Upper lobe of left lung (tissue), 4 donors: ENCODE measurements at regions not wholly inside any gene's neighbourhood (a gene's known extent, or its start where the extent isn't known, plus 50 kb on each side); places are given as distances from the start of the nearest gene placed in this dataset.

Source experiments
- CTCF ChIP-seq, 6 experiments: fragments of 450-650 bp in 4 of 6; fragments of 200-600 bp in 2 of 6; sonication (generic) in 2 of 6; IDR thresholded peaks; one replicate each; pipeline ENCODE4 v1.5.1; 2016 to 2019; ENCODE audit warnings: antibody characterized with exemption in 6 of 6
- EP300 ChIP-seq, 4 donors: sonication (generic); formaldehyde crosslinking; IDR thresholded peaks; one replicate each; pipeline ENCODE4 v1.5.1; 2017; ENCODE audit warnings: antibody characterized with exemption in 4 of 4, control low read depth in 2 of 4
- POLR2A ChIP-seq, 4 donors: fragments of 450-650 bp; IDR thresholded peaks; one replicate each; pipeline ENCODE4 v1.5.1; 2016 to 2017; ENCODE audit warnings: antibody characterized with exemption in 4 of 4, mild to moderate bottlenecking in 2 of 4
- POLR2AphosphoS5 ChIP-seq, 2 donors: sonication (generic); formaldehyde crosslinking; IDR thresholded peaks; one replicate each; pipeline ENCODE4 v1.5.1; 2017; ENCODE audit warnings: antibody characterized with exemption in 2 of 2

- TF ChIP-seq POLR2AphosphoS5 (IDR thresholded peaks at IDR 0.05) (no peak), CTCF (IDR thresholded peaks at IDR 0.05) (no peak), POLR2A (IDR thresholded peaks at IDR 0.05) (no peak), EP300 (IDR thresholded peaks at IDR 0.05) (no peak)
Observed at GRCh38 chr18:45253973-45254708, 361.1 kb upstream of the SLC14A2 start.
